Eye (tissue), 1 donor: ENCODE measurements at regions not wholly inside any gene's neighbourhood (a gene's known extent, or its start where the extent isn't known, plus 50 kb on each side); places are given as distances from the start of the nearest gene placed in this dataset.
"Not testable (repeated sequence)": the region's sequence is repeated elsewhere in the genome, so short reads cannot be mapped to it uniquely, and the experiment has no call there.

ENCODE experiments used
- DNase-seq: peaks from one replicate; pipeline ENCODE4 v3.0.0-alpha.2; 2015

DNA sequence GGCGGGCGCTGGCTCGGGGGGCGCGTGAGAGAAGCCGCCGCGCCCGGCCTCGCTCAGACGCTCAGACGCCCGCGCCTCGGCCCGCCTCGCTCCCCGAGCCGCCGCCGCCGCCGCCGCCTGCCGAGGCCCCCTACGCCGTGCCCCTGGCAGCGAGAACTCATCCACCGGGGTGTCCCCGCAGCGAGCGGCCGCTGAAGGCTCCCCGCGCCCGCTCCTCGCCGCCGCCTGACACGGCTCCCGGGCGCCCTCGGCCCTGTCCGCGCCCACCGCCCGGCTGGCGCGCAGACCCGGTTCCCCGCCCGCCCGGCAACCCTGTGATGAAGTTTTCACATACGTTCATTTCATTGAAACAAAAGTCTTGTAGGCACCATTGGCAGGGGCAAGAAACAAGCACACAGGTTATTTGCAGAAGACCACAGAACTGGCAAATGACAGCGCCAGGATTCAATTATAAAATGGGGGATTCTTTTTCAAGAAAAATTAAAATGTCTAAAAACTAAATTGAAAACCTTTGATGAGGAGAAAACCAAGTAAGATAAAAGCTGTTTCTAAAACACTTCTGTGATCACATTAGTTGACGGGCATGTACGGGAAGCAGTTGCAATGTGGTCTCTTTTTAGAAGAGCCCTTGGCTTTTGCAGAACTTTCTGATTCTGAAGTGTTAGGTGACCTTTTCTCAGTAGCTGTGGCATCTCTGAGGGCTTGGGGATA lies 50.5 kb upstream of the TUBA3D start:
- peak; percentile 63 for DNase-seq

GRCh38 chr2:131424605-131425114 lies 51.3 kb upstream of the TUBA3D start:
- peak; percentile 52 for DNase-seq

DNA sequence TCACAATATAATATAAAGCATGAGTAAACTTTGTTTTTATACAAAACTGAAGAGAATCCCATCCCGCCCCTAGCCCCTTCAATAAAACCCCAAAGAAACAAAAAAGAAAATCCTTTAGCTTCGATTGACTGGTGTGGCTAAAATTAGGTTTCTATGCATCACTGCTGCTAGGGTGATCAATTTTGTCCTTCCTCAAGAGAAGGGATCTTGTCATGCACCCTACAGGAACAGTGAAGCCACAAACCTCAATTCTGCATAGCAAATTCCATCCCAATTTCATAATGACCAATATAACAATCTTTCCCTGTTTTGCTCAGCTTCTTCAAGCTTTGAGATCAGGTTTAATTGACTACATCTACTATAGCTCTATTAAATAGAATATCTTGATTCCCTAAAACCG lies 55.2 kb upstream of the TUBA3D start:
- DNase-seq, result not testable (repeated sequence)

DNA sequence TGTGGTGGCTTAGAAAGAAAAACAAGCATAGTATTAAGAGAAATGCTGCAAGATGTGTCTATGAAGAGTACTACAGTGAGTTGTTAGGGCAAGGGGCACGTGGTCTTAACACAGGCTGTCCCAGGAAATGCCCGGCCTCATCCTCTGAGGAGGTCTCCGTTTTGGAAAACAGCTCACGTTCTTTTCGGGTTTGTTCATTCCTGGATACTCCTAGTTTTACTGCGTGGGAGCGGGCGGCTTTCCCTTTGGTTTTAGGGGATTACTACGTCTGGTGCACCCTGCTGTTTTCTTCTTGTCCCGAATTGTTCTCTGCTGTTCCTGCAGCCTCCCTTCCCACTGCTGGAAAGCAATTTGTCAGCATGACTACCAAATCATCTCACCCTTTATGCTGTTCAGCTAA lies 55.5 kb upstream of the RAB6D start:
- DNase-seq, result peak; percentile 25

DNA sequence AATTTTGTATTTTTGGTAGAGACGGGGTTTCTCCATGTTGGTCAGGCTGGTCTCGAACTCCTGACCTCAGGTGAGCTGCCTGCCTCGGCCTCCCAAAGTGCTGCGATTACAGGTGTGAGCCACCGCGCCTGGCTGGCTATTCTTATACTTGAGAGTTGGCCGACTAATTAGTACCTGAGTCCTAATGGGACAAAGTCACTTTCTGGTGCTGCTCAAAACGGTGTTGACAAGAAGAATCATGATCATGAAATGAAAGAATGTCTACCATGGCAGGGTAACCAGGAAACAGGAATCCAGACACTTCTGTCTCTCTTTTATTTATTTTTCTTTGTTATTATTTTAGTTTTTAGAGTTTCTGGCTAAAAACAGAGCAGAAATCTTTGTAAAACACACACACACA lies 54.7 kb upstream of the RAB6D start:
- no peak for DNase-seq

DNA sequence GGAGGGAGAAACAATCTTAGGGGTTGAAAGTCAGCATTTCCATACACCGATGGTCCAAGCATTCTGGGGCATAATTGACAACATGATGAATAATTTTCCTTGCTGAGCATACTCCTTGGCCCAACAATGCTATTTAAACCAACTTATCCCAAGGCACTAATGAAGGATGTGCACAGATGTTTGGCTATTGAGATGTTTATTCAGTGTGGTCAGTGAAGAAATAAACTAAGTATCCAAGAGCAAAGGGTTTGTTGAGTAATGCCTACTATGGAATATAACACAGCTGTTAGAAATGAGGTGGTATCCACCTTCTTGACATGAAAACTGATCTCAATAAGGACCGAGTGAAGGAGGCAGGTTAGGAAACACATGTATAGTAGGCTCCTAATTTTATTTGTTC lies 53.9 kb upstream of the RAB6D start:
- DNase-seq, result no peak

- DNase-seq, result no peak
These were observed 49.8 kb upstream of the RAB6D start for GRCh38 chr2:131413785-131414184.
